Caki2 (cell line): ENCODE measurements at regions not wholly inside any gene's neighbourhood (a gene's known extent, or its start where the extent isn't known, plus 50 kb on each side); places are given as distances from the start of the nearest gene placed in this dataset.

Source experiments
- DNase-seq: peaks from one replicate; pipeline ENCODE4 v3.0.0-alpha.2; 2015; ENCODE audit warnings: low read depth
- in situ Hi-C: cut with HindIII; loops from 2 replicates; pipeline ENCODE4 v1.10.0; 2016; ENCODE audit warnings: low sequenced_read_pairs, low pct_unique_long_range_greater_than_20kb, mixed read lengths

GRCh38 chr5:167709625-167710024 lies 581.8 kb upstream of the WWC1 start:
- no peak for DNase-seq
- in situ Hi-C loops, result no loop called here

GRCh38 chr5:167710444-167711073 lies 580.9 kb upstream of the WWC1 start:
- DNase-seq, result no peak
- in situ Hi-C loops, result no loop called here

DNA sequence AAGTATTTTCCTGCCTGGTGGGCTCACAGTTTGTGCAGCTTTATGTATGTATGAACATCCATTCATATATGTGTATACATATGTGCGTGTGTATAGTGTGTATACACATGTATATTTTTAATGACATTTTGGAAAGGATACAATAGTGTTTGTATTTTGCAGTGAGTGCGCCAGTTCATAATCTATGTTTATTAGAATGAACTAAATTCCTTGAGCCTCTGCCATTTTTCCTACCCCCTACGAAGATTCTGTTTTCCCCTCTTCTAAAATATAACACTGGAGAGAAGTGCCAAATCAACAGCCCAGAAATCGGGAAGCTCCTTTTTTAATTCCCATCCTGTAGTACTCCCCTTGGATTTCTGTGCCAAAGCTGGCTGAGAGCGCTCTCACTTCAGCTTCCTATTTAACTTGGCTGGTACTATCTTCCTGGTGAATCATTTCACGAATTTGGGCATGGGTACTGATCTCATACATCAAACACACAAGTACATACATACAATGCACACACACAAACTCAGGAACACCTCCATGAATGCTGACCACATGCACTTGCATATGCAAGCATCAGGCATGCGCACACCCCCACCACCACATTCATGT lies 578.4 kb upstream of the WWC1 start:
- DNase-seq, result no peak
- in situ Hi-C loops, result no loop called here

DNA sequence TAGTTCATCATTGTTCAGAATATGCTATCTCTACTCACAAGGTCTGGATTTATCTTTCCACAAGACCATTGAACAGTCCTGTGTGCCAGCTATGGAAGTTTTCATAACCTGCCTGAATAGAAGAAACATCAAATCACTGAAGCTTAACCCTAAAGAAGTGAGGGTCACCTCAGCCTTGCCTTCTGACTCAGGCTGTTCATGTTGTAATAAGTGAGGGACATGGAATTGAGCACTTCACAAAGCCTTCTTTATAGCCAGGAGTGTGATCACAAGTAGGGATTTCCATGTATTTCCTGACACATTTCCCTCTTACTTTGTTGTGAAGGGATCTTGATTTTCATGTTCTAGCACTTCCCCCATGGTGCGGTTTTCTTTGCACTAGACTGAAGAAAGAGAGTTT lies 577.5 kb upstream of the WWC1 start:
- no peak for DNase-seq

DNA sequence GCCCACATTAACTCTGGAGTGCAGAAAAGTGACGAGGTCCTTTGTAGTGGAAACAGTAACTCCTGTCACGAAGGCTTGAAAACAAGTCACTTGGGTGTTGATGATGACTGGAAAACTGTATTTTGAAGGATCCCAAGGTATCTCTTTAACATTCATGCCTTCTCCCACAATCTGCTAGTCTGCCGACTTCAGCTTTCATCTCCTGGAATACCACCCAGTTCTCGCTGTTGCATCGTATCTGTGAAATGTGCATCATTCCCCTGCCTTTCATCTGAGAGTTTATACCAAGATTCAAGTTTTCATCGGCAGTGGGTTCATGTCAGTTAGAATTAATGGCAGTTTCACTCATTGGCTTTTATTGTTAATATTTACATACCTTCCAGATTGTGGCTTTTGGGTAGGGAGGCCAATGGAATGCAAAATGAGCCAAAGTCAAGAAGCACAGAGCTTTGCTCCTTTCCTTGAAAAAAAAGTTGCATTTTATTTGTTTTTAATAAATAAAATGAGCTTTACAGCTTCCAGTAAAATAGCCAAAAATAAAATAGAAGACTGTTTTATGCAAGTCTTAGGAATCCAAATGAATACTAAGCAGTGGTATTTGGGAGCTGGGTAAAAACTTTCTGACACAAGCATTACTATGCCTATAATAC lies 575.2 kb upstream of the WWC1 start:
- no peak for DNase-seq
- in situ Hi-C loops, result no loop called here

More for the DNA sequence above, 577.5 kb upstream of the WWC1 start:
- in situ Hi-C loops, result no loop called here

- no peak for DNase-seq
- in situ Hi-C loops, result no loop called here
These were observed 571.2 kb upstream of the WWC1 start for GRCh38 chr5:167720259-167720658.

DNA sequence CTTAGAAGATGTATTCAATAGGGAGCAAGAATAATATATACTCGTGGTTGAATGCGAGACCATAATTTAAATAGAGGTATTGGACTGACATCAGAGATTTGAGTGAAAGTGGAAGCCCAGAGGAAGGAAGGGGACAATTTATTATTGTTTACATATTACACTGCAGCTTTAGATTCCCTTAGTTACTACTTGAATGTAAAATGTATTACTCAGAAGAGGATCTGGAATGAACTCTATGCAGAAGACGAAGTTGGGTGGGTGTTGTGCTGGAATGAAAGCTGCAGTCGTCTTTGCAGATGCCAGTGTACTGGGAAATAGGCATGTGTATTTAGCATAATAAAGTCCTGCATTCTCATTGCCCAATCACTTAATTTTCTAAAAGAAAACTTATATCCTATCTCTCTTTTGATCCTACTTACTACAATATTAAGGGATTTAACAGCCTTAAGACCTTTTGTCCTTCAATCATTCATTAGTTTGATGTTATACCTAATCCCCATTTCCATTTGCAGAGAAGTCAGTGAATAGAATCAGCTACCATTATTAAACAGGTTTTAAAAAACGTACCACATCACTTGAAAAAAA lies 570.7 kb upstream of the WWC1 start:
- no peak for DNase-seq
- in situ Hi-C loops, result no loop called here

- DNase-seq, result no peak
- in situ Hi-C loops, result no loop called here
These were observed 569.5 kb upstream of the WWC1 start for GRCh38 chr5:167721926-167722440.

- in situ Hi-C loops, result no loop called here
- DNase-seq, result peak; percentile 78
These were observed 568.1 kb upstream of the WWC1 start for GRCh38 chr5:167723254-167723871.

DNA sequence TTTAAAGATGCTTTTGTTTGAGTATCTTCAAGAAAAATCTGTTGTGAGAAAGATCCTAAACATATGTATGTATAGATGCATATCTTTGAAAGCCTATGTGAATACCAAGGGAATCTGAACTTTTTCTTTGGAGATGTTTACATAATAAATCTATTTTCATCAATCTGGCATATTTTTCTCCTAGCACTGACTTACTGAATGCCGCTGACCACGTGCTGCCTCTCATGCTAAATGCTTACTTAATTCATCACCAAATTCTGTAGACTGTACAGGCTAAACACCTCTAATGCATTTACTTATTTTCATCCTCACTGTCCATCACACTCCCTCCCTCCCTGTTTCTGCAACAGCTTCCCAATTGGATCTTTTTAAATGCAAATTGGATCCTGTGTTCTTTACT lies 566.2 kb upstream of the WWC1 start:
- in situ Hi-C loops, result no loop called here
- no peak for DNase-seq

- DNase-seq, result no peak
- in situ Hi-C loops, result no loop called here
These were observed 565.7 kb upstream of the WWC1 start for GRCh38 chr5:167725741-167726140.

GRCh38 chr5:167726642-167727041 lies 564.8 kb upstream of the WWC1 start:
- in situ Hi-C loops, result no loop called here
- DNase-seq, result no peak

DNA sequence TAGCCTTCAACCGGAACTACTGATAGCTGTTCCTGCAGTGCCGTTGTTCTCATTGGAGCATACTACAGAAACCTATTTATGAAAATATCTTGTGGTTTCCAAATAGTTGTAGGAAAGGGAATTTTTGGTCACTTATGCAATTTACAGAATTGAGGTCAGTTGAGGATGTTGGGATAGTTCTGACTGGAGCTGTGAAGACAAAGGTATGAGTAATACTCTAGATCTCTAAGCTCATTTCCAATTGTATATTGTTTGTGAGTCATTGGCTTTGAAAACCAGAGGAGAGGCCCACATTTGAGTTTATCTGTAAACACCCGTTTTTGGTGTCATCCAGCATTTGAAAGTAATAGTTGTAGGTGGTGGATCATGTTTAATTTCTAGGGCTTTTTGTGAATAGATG lies 561.3 kb upstream of the WWC1 start:
- in situ Hi-C loops, result no loop called here

GRCh38 chr5:167730656-167731055 lies 560.8 kb upstream of the WWC1 start:
- DNase-seq, result no peak
- in situ Hi-C loops, result no loop called here

More for the DNA sequence above, 561.3 kb upstream of the WWC1 start:
- DNase-seq, result peak; percentile 6

- in situ Hi-C loops, result no loop called here
- DNase-seq, result no peak
These were observed 559.5 kb upstream of the WWC1 start for GRCh38 chr5:167731951-167732350.

DNA sequence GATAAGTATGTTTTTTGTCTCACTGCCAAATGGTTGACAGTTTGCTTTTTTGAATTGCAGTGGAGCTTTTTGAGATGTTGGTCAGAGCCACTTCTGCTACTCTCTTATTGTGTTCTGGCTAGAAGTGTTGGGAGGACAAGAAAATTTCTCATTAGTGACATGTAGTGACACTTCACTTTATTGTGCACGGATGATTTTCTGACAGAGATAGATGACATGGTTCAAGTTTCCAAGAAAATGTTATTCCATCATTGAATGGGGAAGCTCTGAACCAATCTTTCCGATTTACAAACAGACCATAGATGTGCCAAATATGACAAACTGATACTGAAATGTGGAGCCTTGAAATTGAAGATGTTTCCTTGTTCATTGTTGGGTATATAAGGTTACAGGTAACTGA lies 558.9 kb upstream of the WWC1 start:
- in situ Hi-C loops, result no loop called here

GRCh38 chr5:167736992-167737391 lies 554.5 kb upstream of the WWC1 start:
- in situ Hi-C loops, result no loop called here
- no peak for DNase-seq

More for the DNA sequence above, 558.9 kb upstream of the WWC1 start:
- DNase-seq, result no peak

- DNase-seq, result no peak
- in situ Hi-C loops, result no loop called here
These were observed 547.6 kb upstream of the WWC1 start for GRCh38 chr5:167743695-167744464.
